H9 (cell line): ENCODE measurements at regions not wholly inside any gene's neighbourhood (a gene's known extent, or its start where the extent isn't known, plus 50 kb on each side); places are given as distances from the start of the nearest gene placed in this dataset.

Experiments
- DNase-seq: peaks from one replicate; pipeline ENCODE4 v3.0.0-alpha.2; 2017
- H2AFZ ChIP-seq: one replicate; pipeline ENCODE4 v1.6.1; 2013; ENCODE audit warnings: mild to moderate bottlenecking, low read length, control low read depth, moderate library complexity
- H2AK5ac ChIP-seq: 2 replicates; pipeline ENCODE4 v1.6.1; 2013; ENCODE audit warnings: low read length, control low read depth, mixed read lengths; ENCODE audit not compliant: insufficient read length
- H2BK120ac ChIP-seq: one replicate; pipeline ENCODE4 v1.6.1; 2013; ENCODE audit warnings: low read depth, mild to moderate bottlenecking, low read length, control low read depth, inconsistent platforms; ENCODE audit not compliant: poor library complexity, severe bottlenecking
- H2BK12ac ChIP-seq: 2 replicates; pipeline ENCODE4 v1.6.1; 2013; ENCODE audit warnings: low read length, control low read depth, mixed read lengths, low read depth; ENCODE audit not compliant: insufficient read length
- H2BK15ac ChIP-seq: 2 replicates; pipeline ENCODE4 v1.6.1; 2013; ENCODE audit warnings: low read depth, low read length, control low read depth
- H2BK20ac ChIP-seq: one replicate; pipeline ENCODE4 v1.6.1; 2013; ENCODE audit warnings: low read depth, mild to moderate bottlenecking, low read length, control low read depth, inconsistent platforms; ENCODE audit not compliant: poor library complexity, severe bottlenecking
- H2BK5ac ChIP-seq: 2 replicates; pipeline ENCODE4 v1.6.1; 2013; ENCODE audit warnings: low read length, control low read depth, mixed read lengths; ENCODE audit not compliant: insufficient read length
- H3K14ac ChIP-seq: 2 replicates; pipeline ENCODE4 v1.6.1; 2013; ENCODE audit warnings: low read length, control low read depth; ENCODE audit not compliant: insufficient read depth
- H3K18ac ChIP-seq: 2 replicates; pipeline ENCODE4 v1.6.1; 2013; ENCODE audit warnings: low read depth, mild to moderate bottlenecking, mixed read lengths, low read length, control low read depth; ENCODE audit not compliant: insufficient read length
- H3K23ac ChIP-seq: 2 replicates; pipeline ENCODE4 v1.6.1; 2013; ENCODE audit warnings: low read length, control low read depth, mixed read lengths, low read depth; ENCODE audit not compliant: insufficient read length
- H3K23me2 ChIP-seq: 2 replicates; pipeline ENCODE4 v1.6.1; 2013; ENCODE audit warnings: low read depth, mild to moderate bottlenecking, mixed read lengths, low read length, control low read depth; ENCODE audit not compliant: insufficient read length, poor library complexity, severe bottlenecking
- H3K27ac ChIP-seq: 2 replicates; pipeline ENCODE4 v1.5.1; 2013; ENCODE audit warnings: low read length, control low read depth, mixed read lengths, low read depth; ENCODE audit not compliant: insufficient read length
- H3K27me3 ChIP-seq: 2 replicates; pipeline ENCODE4 v1.6.1; 2013; ENCODE audit warnings: low read length, control low read depth, inconsistent platforms; ENCODE audit not compliant: insufficient read depth
- H3K4ac ChIP-seq: 2 replicates; pipeline ENCODE4 v1.6.1; 2013; ENCODE audit warnings: low read depth, mild to moderate bottlenecking, control low read depth, inconsistent platforms, low read length, moderate library complexity
- H3K4me1 ChIP-seq: 2 replicates; pipeline ENCODE4 v1.6.1; 2013; ENCODE audit warnings: low read length, control low read depth, inconsistent platforms; ENCODE audit not compliant: insufficient read depth
- H3K4me2 ChIP-seq: 2 replicates; pipeline ENCODE4 v1.6.1; 2013; ENCODE audit warnings: low read length, control low read depth, mixed read lengths; ENCODE audit not compliant: insufficient read length, insufficient read depth
- H3K56ac ChIP-seq: 2 replicates; pipeline ENCODE4 v1.6.1; 2013; ENCODE audit warnings: low read depth, mild to moderate bottlenecking, mixed read lengths, low read length, control low read depth; ENCODE audit not compliant: insufficient read length
- H3K79me1 ChIP-seq: 2 replicates; pipeline ENCODE4 v1.6.1; 2013; ENCODE audit warnings: low read depth, mild to moderate bottlenecking, moderate library complexity, low read length, control low read depth, inconsistent platforms; ENCODE audit not compliant: insufficient read depth, poor library complexity, severe bottlenecking
- H3K79me2 ChIP-seq: 2 replicates; pipeline ENCODE4 v1.6.1; 2013; ENCODE audit warnings: low read length, control low read depth, inconsistent platforms; ENCODE audit not compliant: insufficient read depth
- H3K9ac ChIP-seq: 2 replicates; pipeline ENCODE4 v1.6.1; 2013; ENCODE audit warnings: low read length, control low read depth, mixed read lengths; ENCODE audit not compliant: insufficient read length; ENCODE audit errors: extremely low read depth
- H3K9me3 ChIP-seq: one replicate; pipeline ENCODE4 v1.6.1; 2013; ENCODE audit warnings: low read depth, low read length, inconsistent platforms; ENCODE audit not compliant: control insufficient read depth
- H3T11ph ChIP-seq: one replicate; pipeline ENCODE4 v1.6.1; 2013; ENCODE audit warnings: mild to moderate bottlenecking, low read length, control low read depth, inconsistent platforms
- H4K20me1 ChIP-seq: one replicate; pipeline ENCODE4 v1.6.1; 2013; ENCODE audit not compliant: control insufficient read depth, insufficient read length, insufficient read depth
- H4K5ac ChIP-seq: 2 replicates; pipeline ENCODE4 v1.6.1; 2013; ENCODE audit warnings: low read depth, mild to moderate bottlenecking, mixed read lengths, low read length, control low read depth; ENCODE audit not compliant: insufficient read length
- H4K8ac ChIP-seq: replicated peaks from 2 replicates; pipeline ENCODE4 v1.6.1; 2013; ENCODE audit warnings: low read length, control low read depth, mixed read lengths, low read depth; ENCODE audit not compliant: insufficient read length
- H4K91ac ChIP-seq: 2 replicates; pipeline ENCODE4 v1.6.1; 2013; ENCODE audit warnings: low read depth, mild to moderate bottlenecking, moderate library complexity, mixed read lengths, low read length, control low read depth; ENCODE audit not compliant: insufficient read length
- H3K27ac Mint-ChIP-seq, 3 experiments: 2 replicates in 2 of 3; 3 replicates in 1 of 3; pipeline ENCODE4 v1.8.0; 2020 to 2021; ENCODE audit warnings: mixed read lengths in 3 of 3, mild to moderate bottlenecking in 1 of 3, moderate library complexity in 1 of 3
- H3K27me3 Mint-ChIP-seq: 2 replicates; pipeline ENCODE4 v1.8.0; 2021; ENCODE audit warnings: low read depth, mild to moderate bottlenecking, moderate library complexity, mixed read lengths
- H3K36me3 Mint-ChIP-seq, 3 experiments: 2 replicates in 2 of 3; 3 replicates in 1 of 3; pipeline ENCODE4 v1.8.0; 2020 to 2021; ENCODE audit warnings: low read depth in 3 of 3, mixed read lengths in 3 of 3; ENCODE audit not compliant: insufficient read depth in 1 of 3
- H3K4me1 Mint-ChIP-seq, 2 experiments: 2 replicates each; pipeline ENCODE4 v1.8.0; 2020; ENCODE audit warnings: mixed read lengths in 2 of 2
- H3K4me3 Mint-ChIP-seq, 2 experiments: 2 replicates in 1 of 2; 3 replicates in 1 of 2; pipeline ENCODE4 v1.8.0; 2020 to 2021; ENCODE audit warnings: mild to moderate bottlenecking in 2 of 2, mixed read lengths in 2 of 2, moderate library complexity in 1 of 2
- H3K9me3 Mint-ChIP-seq, 2 experiments: 2 replicates in 1 of 2; 3 replicates in 1 of 2; pipeline ENCODE4 v1.8.0; 2020; ENCODE audit warnings: mild to moderate bottlenecking in 2 of 2, mixed read lengths in 2 of 2, moderate library complexity in 1 of 2
- WGBS: extraction: QIAGEN DNeasy Blood & Tissue Kit; methylation state at CpG from one replicate; pipeline ENCODE4 v1.1.7; 2013; ENCODE audit warnings: missing lambda C conversion rate, low lambda C conversion rate, mixed read lengths; ENCODE audit not compliant: insufficient read length; ENCODE audit errors: extremely low coverage; 5-methylcytosine and 5-hydroxymethylcytosine counted together
- TF ChIP-seq, protein P1 (sequence below): fragments of 200-600 bp; sonication (generic); conservative IDR thresholded peaks from 3 replicates; pipeline ENCODE4 v1.8.0; 2021; ENCODE audit warnings: antibody characterized with exemption, mild to moderate bottlenecking

DNA sequence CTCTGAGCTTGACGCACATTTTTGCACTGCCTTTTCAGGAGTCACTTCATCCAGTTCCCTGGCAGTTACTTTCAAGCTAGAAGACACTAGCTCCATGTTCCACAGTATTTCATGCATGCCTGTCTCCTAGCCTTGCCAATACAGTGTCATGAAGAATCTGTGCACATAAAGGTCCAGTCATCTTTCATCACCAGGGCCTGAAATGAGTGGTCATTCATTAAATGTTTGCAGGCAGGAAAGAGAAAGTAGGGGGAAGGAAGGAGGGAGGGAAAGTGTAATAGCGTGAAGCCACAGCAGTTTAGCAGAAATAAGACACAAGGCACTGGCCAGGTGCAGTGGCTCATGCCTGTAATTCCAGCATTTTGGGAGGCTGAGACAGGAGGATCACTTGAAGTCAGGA is 92.4 kb upstream of the COPS8 start:
- H3K27ac Mint-ChIP-seq, result no peak overlapping the region
- no peaks in the 10 kb centered on the region for H3K79me1 ChIP-seq
- no peaks in the 10 kb centered on the region for H3K27me3 ChIP-seq
- no peak overlapping the region for H3K23ac ChIP-seq
- peaks cover 8% of the 10 kb centered on the region for H3K27me3 Mint-ChIP-seq
- no peaks in the 10 kb centered on the region for H3K79me2 ChIP-seq
- WGBS, result no CpG with 5 or more reads among the region's 2 CpGs
- no peak overlapping the region for H3K4me3 Mint-ChIP-seq
- no peak overlapping the region for H2BK20ac ChIP-seq
- no peak overlapping the region for H4K8ac ChIP-seq
- no peak overlapping the region for H3K18ac ChIP-seq
- no peak overlapping the region for H3T11ph ChIP-seq
- no peak overlapping the region for H4K91ac ChIP-seq
- H3K9ac ChIP-seq, result no peak overlapping the region
- no peaks in the 10 kb centered on the region for H3K36me3 Mint-ChIP-seq
- TF ChIP-seq, protein P1, sequence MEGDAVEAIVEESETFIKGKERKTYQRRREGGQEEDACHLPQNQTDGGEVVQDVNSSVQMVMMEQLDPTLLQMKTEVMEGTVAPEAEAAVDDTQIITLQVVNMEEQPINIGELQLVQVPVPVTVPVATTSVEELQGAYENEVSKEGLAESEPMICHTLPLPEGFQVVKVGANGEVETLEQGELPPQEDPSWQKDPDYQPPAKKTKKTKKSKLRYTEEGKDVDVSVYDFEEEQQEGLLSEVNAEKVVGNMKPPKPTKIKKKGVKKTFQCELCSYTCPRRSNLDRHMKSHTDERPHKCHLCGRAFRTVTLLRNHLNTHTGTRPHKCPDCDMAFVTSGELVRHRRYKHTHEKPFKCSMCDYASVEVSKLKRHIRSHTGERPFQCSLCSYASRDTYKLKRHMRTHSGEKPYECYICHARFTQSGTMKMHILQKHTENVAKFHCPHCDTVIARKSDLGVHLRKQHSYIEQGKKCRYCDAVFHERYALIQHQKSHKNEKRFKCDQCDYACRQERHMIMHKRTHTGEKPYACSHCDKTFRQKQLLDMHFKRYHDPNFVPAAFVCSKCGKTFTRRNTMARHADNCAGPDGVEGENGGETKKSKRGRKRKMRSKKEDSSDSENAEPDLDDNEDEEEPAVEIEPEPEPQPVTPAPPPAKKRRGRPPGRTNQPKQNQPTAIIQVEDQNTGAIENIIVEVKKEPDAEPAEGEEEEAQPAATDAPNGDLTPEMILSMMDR, result no peak
- H2BK15ac ChIP-seq, result no peak overlapping the region
- H3K4ac ChIP-seq, result no peak overlapping the region
- peaks cover 2% of the 10 kb centered on the region; the same call in 1 of the 2 replicates for H3K4me1 ChIP-seq
- H4K5ac ChIP-seq, result no peak overlapping the region
- no peak overlapping the region for H3K56ac ChIP-seq
- no peaks in the 10 kb centered on the region; a peak in 1 of 5 replicates for H3K9me3 Mint-ChIP-seq
- no peaks in the 10 kb centered on the region for H4K20me1 ChIP-seq
- H3K14ac ChIP-seq, result no peak overlapping the region
- no peak overlapping the region for H3K4me2 ChIP-seq
- H3K23me2 ChIP-seq, result no peaks in the 10 kb centered on the region
- no peak overlapping the region for H2AK5ac ChIP-seq
- H2AFZ ChIP-seq, result no peak overlapping the region
- peaks cover 33 to 37% of the 10 kb centered on the region in 2 experiments for H3K4me1 Mint-ChIP-seq
- no peak overlapping the region for H2BK120ac ChIP-seq
- no peaks in the 10 kb centered on the region for H3K9me3 ChIP-seq
- H2BK5ac ChIP-seq, result no peak overlapping the region
- no peak for DNase-seq
- no peak overlapping the region for H3K27ac ChIP-seq
- no peak overlapping the region for H2BK12ac ChIP-seq
